ENCODE measurements at regions not wholly inside any gene's neighbourhood (a gene's known extent, or its start where the extent isn't known, plus 50 kb on each side); places are given as distances from the start of the nearest gene placed in this dataset.

DNA sequence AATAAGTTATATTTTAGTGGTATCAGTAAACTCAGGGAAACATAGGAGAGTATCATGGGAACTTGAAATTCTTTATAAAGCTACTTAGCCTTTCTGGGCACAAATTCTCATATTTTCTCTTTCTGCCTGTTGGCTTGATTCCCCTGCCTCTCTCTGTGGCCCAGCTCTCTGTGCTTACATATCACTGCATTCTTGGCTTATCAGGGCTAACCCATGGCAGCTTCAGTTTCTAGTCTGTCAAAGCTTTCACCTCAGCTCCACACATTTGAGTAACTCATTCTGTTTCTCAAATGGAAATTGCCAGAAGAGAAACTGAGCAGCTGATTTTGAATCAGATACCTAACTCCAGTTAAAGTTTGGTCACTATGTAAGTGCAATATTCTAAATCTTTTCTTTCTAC lies 713.1 kb downstream of the DNAJB9 start:
- TF ChIP-seq POLR2AphosphoS5 (IDR thresholded peaks at IDR 0.05; ENCODE audit: low read length), result no peak
- TF ChIP-seq, protein P1, sequence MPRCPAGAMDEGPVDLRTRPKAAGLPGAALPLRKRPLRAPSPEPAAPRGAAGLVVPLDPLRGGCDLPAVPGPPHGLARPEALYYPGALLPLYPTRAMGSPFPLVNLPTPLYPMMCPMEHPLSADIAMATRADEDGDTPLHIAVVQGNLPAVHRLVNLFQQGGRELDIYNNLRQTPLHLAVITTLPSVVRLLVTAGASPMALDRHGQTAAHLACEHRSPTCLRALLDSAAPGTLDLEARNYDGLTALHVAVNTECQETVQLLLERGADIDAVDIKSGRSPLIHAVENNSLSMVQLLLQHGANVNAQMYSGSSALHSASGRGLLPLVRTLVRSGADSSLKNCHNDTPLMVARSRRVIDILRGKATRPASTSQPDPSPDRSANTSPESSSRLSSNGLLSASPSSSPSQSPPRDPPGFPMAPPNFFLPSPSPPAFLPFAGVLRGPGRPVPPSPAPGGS (IDR thresholded peaks at IDR 0.05; ENCODE audit: borderline replicate concordance, insufficient read depth, low read depth, low read length, poor library complexity, severe bottlenecking), result no peak
- no peak for TF ChIP-seq SMAD1 (IDR thresholded peaks at IDR 0.05; ENCODE audit: low read depth, partially characterized antibody)
- TF ChIP-seq ZNF24 (IDR thresholded peaks at IDR 0.05), result no peak
- no peak for TF ChIP-seq NFYB (IDR thresholded peaks at IDR 0.05; ENCODE audit: insufficient read depth, low read depth, low read length)
- no peak for TF ChIP-seq YY1 (IDR thresholded peaks at IDR 0.05; ENCODE audit: low read depth, low read length)
- TF ChIP-seq, protein P2, sequence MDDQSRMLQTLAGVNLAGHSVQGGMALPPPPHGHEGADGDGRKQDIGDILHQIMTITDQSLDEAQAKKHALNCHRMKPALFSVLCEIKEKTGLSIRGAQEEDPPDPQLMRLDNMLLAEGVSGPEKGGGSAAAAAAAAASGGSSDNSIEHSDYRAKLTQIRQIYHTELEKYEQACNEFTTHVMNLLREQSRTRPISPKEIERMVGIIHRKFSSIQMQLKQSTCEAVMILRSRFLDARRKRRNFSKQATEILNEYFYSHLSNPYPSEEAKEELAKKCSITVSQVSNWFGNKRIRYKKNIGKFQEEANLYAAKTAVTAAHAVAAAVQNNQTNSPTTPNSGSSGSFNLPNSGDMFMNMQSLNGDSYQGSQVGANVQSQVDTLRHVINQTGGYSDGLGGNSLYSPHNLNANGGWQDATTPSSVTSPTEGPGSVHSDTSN (IDR thresholded peaks at IDR 0.05; ENCODE audit: insufficient replicate concordance, low read depth, low read length), result no peak
- TF ChIP-seq EP300 (IDR thresholded peaks at IDR 0.05; ENCODE audit: borderline replicate concordance in 1 of 2, control insufficient read depth in 1 of 2, low read depth in 2 of 2, low read length in 2 of 2), result no peak
- no peak for TF ChIP-seq GABPA (IDR thresholded peaks at IDR 0.05; ENCODE audit: low read depth)
